ENCODE measurements at regions not wholly inside any gene's neighbourhood (a gene's known extent, or its start where the extent isn't known, plus 50 kb on each side); places are given as distances from the start of the nearest gene placed in this dataset.

DNA sequence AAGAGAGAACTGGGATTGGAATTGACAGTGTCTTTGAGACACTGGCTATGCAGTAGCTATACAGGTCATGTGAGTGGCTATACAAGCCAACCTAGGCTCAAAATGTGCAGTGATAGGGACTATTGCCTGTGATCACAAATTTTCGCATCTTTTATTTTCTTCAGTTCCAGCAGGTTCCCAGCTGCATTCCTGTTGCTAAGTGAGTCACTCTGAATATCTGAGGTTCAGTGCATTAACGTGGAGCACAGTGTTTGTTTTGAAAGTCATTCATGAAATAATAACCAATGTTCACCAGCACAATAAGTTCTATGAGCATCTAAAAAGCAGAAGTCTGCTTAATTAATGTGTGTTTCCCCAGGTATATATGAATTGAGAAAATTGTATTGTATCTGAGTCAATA lies 1236.0 kb upstream of the CELF2 start:
- TF ChIP-seq POLR2A (IDR thresholded peaks at IDR 0.05; ENCODE audit: low read depth, low read length) = no peak
- TF ChIP-seq TAF1 (IDR thresholded peaks at IDR 0.05; ENCODE audit: borderline replicate concordance, low read depth, low read length) = no peak
- TF ChIP-seq POLR2AphosphoS5 (IDR thresholded peaks at IDR 0.05; ENCODE audit: low read depth, low read length) = no peak
